ENCODE measurements at regions not wholly inside any gene's neighbourhood (a gene's known extent, or its start where the extent isn't known, plus 50 kb on each side); places are given as distances from the start of the nearest gene placed in this dataset.

GRCh38 chr13:106297283-106297682 is 238.2 kb downstream of the EFNB2 start:
- DNase-seq (ENCODE audit: low read depth) = no peak

GRCh38 chr13:106296723-106297122 is 238.7 kb downstream of the EFNB2 start:
- DNase-seq (ENCODE audit: low read depth) = no peak

DNA sequence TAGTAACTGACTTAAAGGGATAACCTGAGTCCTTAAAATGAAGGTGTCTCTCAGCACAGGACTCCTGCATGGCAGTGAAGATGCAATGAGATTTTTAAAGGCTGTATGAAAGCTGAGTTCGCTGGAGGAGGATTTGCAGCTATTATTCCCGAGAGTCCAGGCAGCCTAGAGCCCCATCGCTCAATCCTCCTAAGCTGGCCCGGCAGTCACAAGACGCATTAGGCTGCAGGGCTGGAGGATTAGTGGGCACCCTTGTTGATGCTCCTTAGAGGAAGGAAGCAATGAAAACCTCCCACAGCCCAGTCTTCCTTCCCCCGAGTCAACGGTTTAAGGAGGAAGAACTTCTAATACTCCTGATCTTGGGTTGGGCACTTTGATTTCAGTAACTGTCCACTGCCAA is 239.5 kb downstream of the EFNB2 start:
- no peak for DNase-seq (ENCODE audit: low read depth)

DNA sequence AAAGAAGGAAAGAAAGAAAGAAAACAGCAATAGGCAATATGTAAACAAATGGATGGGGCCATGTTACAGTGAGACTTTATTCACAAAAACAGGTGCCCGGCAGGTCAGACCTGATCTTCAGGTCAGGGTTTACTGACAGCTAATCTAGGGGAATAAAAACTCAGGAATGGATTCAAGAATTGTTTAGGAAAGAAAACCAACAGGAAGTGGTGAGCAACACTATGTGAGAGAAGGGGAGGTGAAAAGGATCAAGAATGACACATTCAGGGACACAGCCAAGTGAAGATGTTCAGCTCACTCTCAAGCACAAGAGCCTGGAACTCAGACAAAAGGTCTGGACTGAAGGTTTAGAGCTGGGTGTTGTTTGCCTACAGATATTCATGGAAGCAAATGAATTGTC is 244.5 kb downstream of the EFNB2 start:
- DNase-seq (ENCODE audit: low read depth) = no peak

DNA sequence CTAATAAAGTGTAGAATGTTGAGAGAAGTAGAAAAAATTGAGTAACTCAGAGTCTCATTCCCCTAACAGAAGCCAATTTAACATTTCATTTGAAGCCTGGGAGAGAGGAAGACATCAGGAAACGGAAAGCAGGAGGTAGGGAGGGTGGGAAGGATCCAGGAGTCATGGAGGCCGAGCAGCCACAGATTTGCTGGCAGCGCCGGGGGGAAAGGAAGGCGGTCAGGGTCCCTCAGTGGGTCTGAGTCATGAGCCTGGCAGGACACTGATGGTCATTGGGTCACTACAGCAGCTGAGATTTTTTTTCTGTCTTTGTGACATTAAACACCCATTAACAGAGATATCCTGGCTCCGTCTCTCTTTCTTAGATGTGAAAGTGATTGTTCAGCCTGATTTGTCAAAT is 248.1 kb downstream of the EFNB2 start:
- no peak for DNase-seq (ENCODE audit: low read depth)

DNA sequence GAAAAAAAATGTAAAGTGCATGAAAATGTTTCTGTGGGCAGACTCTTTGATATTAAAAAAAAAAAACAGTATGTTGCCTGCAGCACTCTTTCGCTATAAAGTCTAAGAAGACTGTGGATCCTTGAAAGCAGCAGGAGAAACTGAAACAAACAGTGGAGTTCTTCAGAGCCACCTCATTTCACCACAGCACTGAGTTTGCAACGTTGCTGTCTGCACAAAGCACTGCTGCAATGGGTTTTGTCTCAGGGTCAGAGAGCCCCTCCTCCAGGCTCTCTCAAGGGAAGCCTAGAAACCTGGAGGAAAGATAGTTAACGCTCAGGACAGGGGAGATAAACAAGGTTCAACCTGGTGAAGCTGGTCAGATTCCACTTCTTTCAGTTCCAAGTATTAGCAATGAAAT is 248.7 kb downstream of the EFNB2 start:
- no peak for DNase-seq (ENCODE audit: low read depth)

- DNase-seq (ENCODE audit: low read depth) = no peak
Observed at GRCh38 chr13:106284358-106284757, 251.1 kb downstream of the EFNB2 start.

DNA sequence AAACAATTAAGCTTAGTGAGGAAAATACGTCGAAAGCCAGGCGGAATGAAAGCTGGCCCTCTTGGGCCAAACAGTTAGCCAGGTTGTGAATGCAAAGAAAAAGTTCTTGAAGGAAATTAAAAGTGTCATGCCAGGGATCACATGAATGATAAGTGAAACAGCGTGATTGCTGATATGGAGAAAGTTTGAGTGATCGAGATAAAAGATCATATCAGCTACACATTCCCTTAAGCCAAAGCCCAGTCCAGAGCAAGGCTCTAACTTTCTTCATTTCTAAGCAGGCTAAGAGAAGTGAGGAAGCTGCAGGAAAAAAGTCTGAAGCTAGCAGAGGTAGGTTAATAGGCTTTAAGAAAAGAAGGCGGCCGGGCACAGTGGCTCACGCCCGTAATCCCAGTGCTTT is 254.0 kb downstream of the EFNB2 start:
- DNase-seq (ENCODE audit: low read depth) = no peak

DNA sequence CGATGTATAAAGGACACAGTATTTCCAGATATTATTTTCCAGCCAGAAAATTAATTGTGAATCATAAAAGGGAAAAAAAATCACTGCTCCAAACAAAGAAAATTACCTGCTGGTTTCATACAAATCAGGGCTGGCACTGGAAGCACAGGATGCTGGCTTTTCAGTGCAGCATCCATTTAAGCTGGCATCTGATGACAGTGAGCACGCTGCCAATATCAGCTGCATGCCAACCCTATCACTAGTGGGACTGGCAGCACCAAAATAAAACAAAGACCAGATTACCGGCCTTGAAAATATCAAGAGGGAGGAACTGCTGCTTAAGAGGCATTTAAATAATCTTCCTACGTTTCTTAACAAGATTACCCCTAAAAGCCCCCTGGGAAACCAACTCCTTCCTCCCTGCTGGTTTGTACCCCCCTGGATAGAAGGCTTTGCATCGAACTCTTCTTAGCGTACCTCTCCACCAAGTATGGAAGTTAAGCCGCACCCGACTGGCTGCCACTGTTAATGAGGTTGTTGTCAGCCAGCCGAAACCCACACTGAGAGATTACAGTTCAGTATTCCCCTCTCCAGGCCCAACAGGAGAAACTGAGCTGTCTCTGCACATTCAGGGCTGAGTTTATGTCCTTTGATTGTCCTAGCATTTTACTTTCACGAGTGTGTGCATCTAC is 257.8 kb downstream of the EFNB2 start:
- no peak for DNase-seq (ENCODE audit: low read depth)

DNA sequence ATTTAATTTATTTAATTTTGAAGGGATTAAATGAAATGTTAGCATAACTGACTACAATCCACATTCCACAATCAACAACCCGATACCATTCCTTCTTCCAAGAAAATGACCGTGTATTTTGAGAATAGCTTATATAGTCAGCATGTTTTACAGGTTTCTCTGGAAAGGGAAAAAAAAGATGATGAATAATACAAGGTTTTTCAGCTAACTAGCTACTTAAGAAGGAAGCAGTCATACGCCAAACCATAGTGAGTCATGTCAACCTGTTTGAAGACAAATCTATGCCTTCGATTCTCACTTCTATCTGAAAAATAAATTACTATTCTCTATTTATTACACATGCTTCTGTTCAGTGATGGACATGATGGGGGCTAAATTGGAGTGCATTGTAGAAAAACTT is 258.6 kb downstream of the EFNB2 start:
- DNase-seq (ENCODE audit: low read depth) = no peak

DNA sequence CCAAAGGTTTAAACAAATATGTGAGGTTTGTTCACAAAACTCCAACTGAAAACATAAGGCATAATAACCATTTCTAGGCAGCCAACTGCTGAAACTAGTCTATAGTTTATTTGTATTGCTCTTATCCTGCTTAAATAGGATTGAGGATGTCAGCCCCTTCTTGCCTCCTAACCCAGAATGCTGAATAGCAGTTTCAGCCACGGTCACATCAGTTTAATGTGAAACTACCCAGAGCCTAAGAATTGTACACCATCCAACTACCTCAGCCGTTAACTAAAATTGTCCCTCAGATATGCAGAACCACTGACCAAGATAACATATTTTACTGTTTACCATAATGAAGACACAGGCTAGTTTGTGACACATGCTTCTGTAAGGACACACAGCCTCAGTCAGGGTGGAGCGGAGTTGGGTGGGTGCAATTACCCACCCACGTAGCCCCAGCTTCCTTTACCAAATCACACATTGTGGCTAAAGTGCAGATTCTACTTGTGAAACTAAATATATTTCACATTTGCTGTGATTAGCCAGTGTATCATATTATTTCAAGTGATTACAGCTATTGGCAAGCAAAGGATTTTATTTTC is 259.9 kb downstream of the EFNB2 start:
- no peak for DNase-seq (ENCODE audit: low read depth)

DNA sequence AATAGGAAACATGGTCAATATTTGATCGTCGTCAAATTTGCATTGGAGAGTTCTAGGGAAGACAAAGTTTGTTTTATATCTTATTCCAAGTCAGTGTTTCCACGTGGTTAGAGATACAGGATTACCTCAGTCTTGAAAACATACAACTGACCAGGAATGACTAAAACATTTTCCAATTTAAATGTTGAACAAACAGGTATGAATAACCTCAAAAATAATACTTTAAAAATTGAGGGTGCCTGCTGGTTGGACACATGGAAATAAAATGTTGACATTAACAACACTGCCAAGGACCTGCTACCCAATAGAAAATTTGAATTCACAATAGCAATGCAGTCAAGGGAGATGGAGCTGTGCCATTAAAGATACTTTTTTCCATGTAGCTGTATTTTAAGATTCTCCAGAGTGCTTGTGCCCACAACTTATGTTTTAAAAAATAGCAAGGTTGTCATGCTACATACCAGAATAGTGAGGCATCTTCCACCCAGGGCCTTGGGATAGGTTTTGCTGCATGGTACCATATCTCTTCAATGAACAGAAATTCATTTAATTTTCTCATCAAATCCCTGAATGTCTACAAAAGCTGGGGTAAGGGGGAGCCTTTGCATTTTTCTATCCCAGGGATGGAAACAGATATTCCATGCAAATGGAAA is 260.8 kb downstream of the EFNB2 start:
- no peak for DNase-seq (ENCODE audit: low read depth)

DNA sequence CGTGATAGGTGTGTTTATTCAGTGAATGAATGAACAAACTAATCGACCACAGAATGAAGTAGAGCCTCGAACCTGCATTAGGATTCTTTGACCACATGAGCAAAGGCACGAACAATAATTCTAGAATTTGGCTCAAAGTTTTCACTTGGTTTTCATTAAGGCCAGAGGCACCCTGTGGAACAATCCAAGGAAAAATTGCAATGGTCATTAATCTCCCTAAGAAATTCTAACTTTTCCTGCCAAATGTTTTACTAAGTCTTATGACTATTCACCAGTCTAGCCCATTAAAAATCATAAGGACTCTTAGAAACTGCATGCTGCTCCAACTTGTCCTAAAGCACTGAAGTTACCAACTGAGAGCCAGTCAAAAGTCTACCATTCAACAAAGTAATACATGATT is 271.7 kb downstream of the EFNB2 start:
- no peak for DNase-seq (ENCODE audit: low read depth)

- no peak for DNase-seq (ENCODE audit: low read depth)
Observed at GRCh38 chr13:106262886-106263285, 272.6 kb downstream of the EFNB2 start.

- DNase-seq (ENCODE audit: low read depth) = no peak
Observed at GRCh38 chr13:106261450-106261849, 274.0 kb downstream of the EFNB2 start.

DNA sequence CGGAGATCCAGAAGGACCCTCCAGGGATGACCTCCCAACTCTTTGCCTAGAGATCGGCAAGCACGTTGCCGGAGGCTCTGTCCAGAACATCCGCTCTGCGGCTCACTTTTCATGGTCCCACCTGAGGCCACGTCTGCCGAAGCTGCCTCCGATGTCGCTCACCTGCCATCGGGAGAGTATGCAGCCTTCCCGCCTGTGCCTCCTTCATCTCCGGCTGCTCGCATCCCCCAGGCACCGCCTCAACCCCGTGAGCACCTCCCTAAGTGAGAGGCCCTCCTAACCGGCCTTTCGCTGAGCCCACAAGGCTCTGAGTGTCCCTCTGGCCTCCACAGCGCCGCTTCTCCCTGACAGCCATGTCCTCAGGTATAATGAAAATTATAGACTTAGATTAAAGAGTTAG is 275.1 kb downstream of the EFNB2 start:
- no peak for DNase-seq (ENCODE audit: low read depth)

DNA sequence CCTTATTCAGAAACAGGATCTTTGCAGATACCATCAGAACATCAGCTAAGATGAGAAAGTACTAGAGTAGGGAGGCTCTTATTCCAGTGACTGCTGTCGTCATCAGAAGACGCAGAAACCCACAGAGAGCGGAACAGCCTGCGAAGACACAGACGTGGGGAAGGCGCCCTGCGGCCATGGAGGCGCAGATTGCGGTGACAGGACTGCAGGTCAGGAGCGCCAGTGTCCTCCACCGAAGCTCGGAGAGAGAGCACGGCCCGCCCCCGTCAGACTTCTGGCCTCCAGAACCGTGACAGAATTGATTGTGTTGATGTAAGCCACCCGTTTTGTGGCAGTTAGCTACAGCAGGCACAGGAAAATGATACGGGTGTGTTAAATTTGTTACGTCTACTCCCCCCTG is 275.5 kb downstream of the EFNB2 start:
- no peak for DNase-seq (ENCODE audit: low read depth)

- no peak for DNase-seq (ENCODE audit: low read depth)
Observed at GRCh38 chr13:106246666-106247188, 288.7 kb downstream of the EFNB2 start.

DNA sequence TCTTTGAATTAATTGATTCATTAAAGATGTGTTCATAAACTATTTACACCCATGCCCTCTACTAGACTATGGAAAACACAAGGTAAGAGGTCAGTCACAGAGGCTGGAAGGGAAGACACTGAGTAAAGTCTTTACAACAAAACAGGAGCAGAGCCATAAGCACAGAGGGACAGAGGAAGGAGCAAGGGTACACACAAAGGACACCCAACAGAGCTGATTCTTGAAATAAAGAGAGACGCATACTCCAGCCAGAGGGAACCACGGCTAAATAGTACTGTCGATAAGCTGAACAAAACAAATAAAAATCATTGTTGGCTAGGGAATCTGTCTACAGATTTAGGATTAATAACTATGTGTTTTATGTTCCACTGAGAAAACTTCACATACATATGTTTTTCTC is 289.2 kb downstream of the EFNB2 start:
- no peak for DNase-seq (ENCODE audit: low read depth)

GRCh38 chr13:106243011-106243565 is 292.4 kb downstream of the EFNB2 start:
- DNase-seq (ENCODE audit: low read depth) = no peak

DNA sequence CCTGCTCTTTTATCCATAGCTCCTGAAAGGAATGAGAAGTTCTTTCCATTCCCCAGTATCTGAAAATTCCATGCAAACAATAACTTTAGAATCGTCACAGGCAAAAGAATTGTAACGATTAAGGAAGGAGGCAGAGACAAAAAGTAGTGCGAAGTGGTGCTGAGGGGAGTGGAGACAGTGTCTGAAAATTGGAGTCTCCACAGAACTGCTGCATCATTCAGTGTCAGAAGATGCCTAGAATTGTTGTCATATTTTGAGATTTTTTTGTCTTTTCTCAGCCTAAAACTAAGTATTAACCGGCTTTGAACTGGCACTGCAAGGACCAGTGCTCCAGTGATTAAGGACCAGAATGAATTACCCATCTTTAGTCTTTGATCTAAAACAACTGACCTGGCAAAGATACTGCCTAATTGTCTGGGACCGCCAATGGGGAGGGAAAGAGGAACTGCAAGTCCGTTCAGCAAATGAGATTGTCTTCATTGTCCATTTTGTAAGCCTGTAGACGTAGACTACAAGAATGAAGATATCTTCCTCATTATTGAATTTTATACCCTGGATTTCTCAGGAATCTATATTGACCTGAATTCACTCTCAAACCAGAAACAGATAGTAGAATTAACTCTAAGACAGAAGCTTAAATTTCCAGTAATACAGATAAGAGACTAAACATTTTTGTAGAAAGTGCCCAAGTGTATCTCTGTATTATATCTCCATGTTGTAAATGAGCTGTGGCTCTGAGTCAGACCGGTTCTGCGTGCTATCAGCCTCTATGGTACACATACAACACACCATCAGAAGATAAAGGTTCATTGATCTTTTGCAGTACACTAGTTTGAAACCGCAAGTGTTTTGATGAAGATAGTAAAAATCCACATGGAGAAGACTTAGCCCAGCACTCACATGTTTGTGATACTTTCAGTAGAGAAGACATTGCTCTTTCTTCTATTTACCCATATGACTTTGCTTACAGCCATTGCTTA is 293.2 kb downstream of the EFNB2 start:
- no peak for DNase-seq (ENCODE audit: low read depth)

DNA sequence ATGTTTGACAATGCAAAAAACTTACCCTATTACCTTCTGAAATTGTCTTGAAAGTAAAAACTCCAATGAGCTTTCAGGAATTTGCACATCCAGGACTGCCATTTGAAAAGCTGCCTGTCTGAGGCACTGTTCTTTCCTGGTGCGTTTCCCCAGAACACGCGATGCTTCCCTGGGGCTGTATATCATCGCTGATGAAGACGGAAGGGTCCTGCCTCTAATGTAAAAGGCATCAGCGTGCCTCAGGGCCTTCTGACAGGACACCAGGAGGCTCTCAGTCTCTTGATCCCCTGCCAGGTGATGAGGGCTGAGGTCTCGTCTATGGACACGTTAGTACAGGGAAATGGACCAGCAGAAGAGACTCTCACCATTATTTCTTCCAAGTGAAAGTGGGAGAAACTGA is 296.8 kb downstream of the EFNB2 start:
- no peak for DNase-seq (ENCODE audit: low read depth)

Measured in stimulated activated CD8-positive, alpha-beta memory T cell treated with anti-CD3 and anti-CD28 coated beads, Interleukin-12 subunit alpha, Interleukin-12 subunit beta, amount 100 ng/mL, for 4 hours (primary cell).